ENCODE measurements at regions not wholly inside any gene's neighbourhood (a gene's known extent, or its start where the extent isn't known, plus 50 kb on each side); places are given as distances from the start of the nearest gene placed in this dataset.
"Not testable (repeated sequence)": the region's sequence is repeated elsewhere in the genome, so short reads cannot be mapped to it uniquely, and the experiment has no call there.

DNA sequence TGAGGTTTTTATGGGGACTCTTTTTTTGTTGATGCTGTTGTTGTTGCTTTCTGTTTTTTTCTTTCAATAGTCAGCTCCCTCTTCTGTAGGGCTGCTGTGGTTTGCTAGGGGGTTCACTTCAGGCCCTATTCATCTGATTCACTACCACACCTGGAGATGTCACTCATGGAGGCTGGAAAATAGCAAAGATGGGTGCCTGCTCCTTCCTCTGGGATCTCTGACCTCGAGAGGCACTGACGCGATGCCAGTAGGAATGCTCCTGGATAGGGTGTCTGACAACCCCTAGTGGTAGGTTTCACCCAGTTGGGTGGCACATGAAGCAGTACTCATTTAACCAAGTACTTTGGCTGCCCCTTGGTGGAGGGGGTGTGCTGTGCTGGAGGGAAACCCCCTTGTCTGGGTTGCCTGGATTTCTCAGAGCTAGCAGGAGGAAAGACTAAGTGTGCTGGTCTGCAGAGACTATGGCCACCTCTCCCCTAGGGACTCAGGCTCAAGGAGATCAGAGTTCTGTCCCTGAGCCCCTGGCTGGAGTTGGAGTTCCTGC is 745.5 kb downstream of the TMTC2 start:
- no peak overlapping the region for H3K4me3 ChIP-seq
- H3K27ac ChIP-seq = no peak overlapping the region
- H3K27me3 ChIP-seq (ENCODE audit: low read depth) = no peaks in the 10 kb centered on the region
- no peak for TF ChIP-seq CTCF (IDR thresholded peaks at IDR 0.05)
- ATAC-seq (no peak), DNase-seq (no peak)
- no peaks in the 10 kb centered on the region for H3K9me3 ChIP-seq
- H3K4me1 ChIP-seq = no peaks in the 10 kb centered on the region
- H3K36me3 ChIP-seq = no peaks in the 10 kb centered on the region
- intact Hi-C loops (cut with DNase I) = no loop called here

- H3K9me3 ChIP-seq; H3K4me1 ChIP-seq; DNase-seq; H3K27me3 ChIP-seq (ENCODE audit: low read depth); H3K4me3 ChIP-seq; H3K36me3 ChIP-seq; intact Hi-C loops (cut with DNase I); ATAC-seq; H3K27ac ChIP-seq: not testable (repeated sequence)
Measured at GRCh38 chr12:83427586-83428136, 741.0 kb downstream of the TMTC2 start.

- Histone ChIP-seq H3K4me1 (no peaks in the 10 kb centered on the region), H3K36me3 (no peaks in the 10 kb centered on the region), H3K4me3 (no peak overlapping the region), H3K27ac (no peak overlapping the region), H3K9me3 (no peaks in the 10 kb centered on the region), H3K27me3 (ENCODE audit: low read depth) (no peaks in the 10 kb centered on the region)
- no peak for TF ChIP-seq CTCF (IDR thresholded peaks at IDR 0.05)
- no peak for DNase-seq
- no peak for ATAC-seq
- intact Hi-C loops (cut with DNase I) = no loop called here
Measured at GRCh38 chr12:83414981-83415380, 728.3 kb downstream of the TMTC2 start.

DNA sequence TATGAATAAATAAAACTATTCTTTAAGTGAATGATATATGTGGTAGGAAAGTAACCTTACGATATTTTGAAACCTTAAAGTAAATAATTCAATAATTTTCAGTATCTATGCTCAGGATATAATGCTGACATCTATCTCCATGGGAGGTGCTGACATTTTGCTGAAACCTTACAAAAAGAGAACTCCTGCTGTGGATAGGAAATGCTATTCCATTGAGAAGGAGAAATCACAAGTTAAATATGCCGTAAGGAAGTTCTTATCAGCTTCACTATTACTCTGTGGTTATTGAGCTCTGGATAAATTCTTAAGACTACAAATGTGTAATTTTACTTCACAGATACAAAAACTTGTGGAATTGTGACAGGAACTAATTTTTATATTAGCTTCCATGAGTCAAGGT is 722.1 kb downstream of the TMTC2 start:
- H3K9me3 ChIP-seq = no peaks in the 10 kb centered on the region
- H3K27ac ChIP-seq = no peak overlapping the region
- H3K4me1 ChIP-seq = no peaks in the 10 kb centered on the region
- no peaks in the 10 kb centered on the region for H3K27me3 ChIP-seq (ENCODE audit: low read depth)
- H3K36me3 ChIP-seq = no peaks in the 10 kb centered on the region
- DNase-seq = no peak
- no peak for TF ChIP-seq CTCF (IDR thresholded peaks at IDR 0.05)
- no peak overlapping the region for H3K4me3 ChIP-seq
- intact Hi-C loops (cut with DNase I) = no loop called here
- no peak for ATAC-seq

- no peak for TF ChIP-seq CTCF (IDR thresholded peaks at IDR 0.05)
- Histone ChIP-seq H3K36me3 (no peaks in the 10 kb centered on the region), H3K4me1 (no peaks in the 10 kb centered on the region), H3K4me3 (no peak overlapping the region), H3K27me3 (ENCODE audit: low read depth) (no peaks in the 10 kb centered on the region), H3K27ac (no peak overlapping the region), H3K9me3 (no peaks in the 10 kb centered on the region)
- ATAC-seq (no peak), DNase-seq (no peak)
- intact Hi-C loops (cut with DNase I) = no loop called here
Measured at GRCh38 chr12:83408146-83408545, 721.4 kb downstream of the TMTC2 start.

- no peaks in the 10 kb centered on the region for H3K36me3 ChIP-seq
- TF ChIP-seq CTCF (IDR thresholded peaks at IDR 0.05) = no peak
- H3K4me3 ChIP-seq = no peak overlapping the region
- no peaks in the 10 kb centered on the region for H3K4me1 ChIP-seq
- no peak overlapping the region for H3K27ac ChIP-seq
- no peaks in the 10 kb centered on the region for H3K27me3 ChIP-seq (ENCODE audit: low read depth)
- no peaks in the 10 kb centered on the region for H3K9me3 ChIP-seq
- intact Hi-C loops (cut with DNase I) = no loop called here
- no peak for DNase-seq
- ATAC-seq = no peak
Measured at GRCh38 chr12:83404521-83404920, 717.8 kb downstream of the TMTC2 start.

All from lower lobe of right lung (tissue), 2 donors.